WTC11 (cell line): ENCODE measurements at regions not wholly inside any gene's neighbourhood (a gene's known extent, or its start where the extent isn't known, plus 50 kb on each side); places are given as distances from the start of the nearest gene placed in this dataset.

Experiments
- KAT7 ChIP-seq: sonication (generic); formaldehyde crosslinking; IDR thresholded peaks from 2 replicates; pipeline ENCODE4 v1.8.1; 2023; ENCODE audit warnings: missing genetic modification reagents, mild to moderate bottlenecking, borderline replicate concordance
- TEAD1 ChIP-seq: sonication (generic); formaldehyde crosslinking; IDR thresholded peaks from 2 replicates; pipeline ENCODE4 v1.8.0; 2022; ENCODE audit warnings: mild to moderate bottlenecking, missing genetic modification reagents
- TEAD4 ChIP-seq: sonication (generic); formaldehyde crosslinking; IDR thresholded peaks from 2 replicates; pipeline ENCODE4 v1.8.0; 2022; ENCODE audit warnings: mild to moderate bottlenecking, missing genetic modification reagents
- TF ChIP-seq, protein P1 (sequence below): fragments of 200-600 bp; IDR thresholded peaks from 2 replicates; pipeline ENCODE4 v1.8.0; 2022; ENCODE audit warnings: antibody characterized with exemption
- TF ChIP-seq, protein P2 (sequence below): sonication (generic); formaldehyde crosslinking; conservative IDR thresholded peaks from 2 replicates; pipeline ENCODE4 v1.8.1; 2023; ENCODE audit warnings: mild to moderate bottlenecking, low read depth, missing genetic modification reagents, moderate library complexity
- TF ChIP-seq, protein P3 (sequence below): sonication (generic); formaldehyde crosslinking; IDR thresholded peaks from 2 replicates; pipeline ENCODE4 v1.8.0; 2022; ENCODE audit warnings: mild to moderate bottlenecking, missing genetic modification reagents
- TF ChIP-seq, protein P4 (sequence below): sonication (generic); formaldehyde crosslinking; IDR thresholded peaks from 2 replicates; pipeline ENCODE4 v1.8.1; 2023; ENCODE audit warnings: mild to moderate bottlenecking, moderate library complexity, missing genetic modification reagents

DNA sequence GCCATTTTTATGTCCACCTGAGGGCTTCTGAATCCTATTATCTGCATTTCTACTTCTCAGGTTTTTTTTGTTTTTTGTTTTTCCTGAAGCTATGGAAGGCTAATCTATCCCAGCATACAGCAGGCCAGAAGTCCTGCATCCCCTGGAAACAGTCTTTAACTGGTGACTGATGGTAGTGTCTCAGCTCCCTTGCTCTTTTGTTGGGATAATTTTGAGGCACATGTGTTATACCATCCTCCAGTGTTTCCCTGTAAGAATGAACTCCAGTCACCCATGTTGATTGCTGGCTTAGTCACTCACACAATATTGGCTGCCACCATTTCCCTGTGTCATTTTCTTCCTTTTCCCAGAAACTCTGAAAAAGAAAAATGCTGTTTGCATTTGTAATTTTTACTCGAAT lies 1094.0 kb upstream of the LRRN3 start:
- TF ChIP-seq, protein P1, sequence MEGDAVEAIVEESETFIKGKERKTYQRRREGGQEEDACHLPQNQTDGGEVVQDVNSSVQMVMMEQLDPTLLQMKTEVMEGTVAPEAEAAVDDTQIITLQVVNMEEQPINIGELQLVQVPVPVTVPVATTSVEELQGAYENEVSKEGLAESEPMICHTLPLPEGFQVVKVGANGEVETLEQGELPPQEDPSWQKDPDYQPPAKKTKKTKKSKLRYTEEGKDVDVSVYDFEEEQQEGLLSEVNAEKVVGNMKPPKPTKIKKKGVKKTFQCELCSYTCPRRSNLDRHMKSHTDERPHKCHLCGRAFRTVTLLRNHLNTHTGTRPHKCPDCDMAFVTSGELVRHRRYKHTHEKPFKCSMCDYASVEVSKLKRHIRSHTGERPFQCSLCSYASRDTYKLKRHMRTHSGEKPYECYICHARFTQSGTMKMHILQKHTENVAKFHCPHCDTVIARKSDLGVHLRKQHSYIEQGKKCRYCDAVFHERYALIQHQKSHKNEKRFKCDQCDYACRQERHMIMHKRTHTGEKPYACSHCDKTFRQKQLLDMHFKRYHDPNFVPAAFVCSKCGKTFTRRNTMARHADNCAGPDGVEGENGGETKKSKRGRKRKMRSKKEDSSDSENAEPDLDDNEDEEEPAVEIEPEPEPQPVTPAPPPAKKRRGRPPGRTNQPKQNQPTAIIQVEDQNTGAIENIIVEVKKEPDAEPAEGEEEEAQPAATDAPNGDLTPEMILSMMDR, result no peak
- TF ChIP-seq, protein P2, sequence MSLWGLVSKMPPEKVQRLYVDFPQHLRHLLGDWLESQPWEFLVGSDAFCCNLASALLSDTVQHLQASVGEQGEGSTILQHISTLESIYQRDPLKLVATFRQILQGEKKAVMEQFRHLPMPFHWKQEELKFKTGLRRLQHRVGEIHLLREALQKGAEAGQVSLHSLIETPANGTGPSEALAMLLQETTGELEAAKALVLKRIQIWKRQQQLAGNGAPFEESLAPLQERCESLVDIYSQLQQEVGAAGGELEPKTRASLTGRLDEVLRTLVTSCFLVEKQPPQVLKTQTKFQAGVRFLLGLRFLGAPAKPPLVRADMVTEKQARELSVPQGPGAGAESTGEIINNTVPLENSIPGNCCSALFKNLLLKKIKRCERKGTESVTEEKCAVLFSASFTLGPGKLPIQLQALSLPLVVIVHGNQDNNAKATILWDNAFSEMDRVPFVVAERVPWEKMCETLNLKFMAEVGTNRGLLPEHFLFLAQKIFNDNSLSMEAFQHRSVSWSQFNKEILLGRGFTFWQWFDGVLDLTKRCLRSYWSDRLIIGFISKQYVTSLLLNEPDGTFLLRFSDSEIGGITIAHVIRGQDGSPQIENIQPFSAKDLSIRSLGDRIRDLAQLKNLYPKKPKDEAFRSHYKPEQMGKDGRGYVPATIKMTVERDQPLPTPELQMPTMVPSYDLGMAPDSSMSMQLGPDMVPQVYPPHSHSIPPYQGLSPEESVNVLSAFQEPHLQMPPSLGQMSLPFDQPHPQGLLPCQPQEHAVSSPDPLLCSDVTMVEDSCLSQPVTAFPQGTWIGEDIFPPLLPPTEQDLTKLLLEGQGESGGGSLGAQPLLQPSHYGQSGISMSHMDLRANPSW (CRISPR knock-in tag), result no peak
- no peak for TF ChIP-seq TEAD1 (CRISPR knock-in tag)
- TF ChIP-seq, protein P3, sequence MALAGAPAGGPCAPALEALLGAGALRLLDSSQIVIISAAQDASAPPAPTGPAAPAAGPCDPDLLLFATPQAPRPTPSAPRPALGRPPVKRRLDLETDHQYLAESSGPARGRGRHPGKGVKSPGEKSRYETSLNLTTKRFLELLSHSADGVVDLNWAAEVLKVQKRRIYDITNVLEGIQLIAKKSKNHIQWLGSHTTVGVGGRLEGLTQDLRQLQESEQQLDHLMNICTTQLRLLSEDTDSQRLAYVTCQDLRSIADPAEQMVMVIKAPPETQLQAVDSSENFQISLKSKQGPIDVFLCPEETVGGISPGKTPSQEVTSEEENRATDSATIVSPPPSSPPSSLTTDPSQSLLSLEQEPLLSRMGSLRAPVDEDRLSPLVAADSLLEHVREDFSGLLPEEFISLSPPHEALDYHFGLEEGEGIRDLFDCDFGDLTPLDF (CRISPR knock-in tag), result no peak
- TF ChIP-seq TEAD4, result no peak
- TF ChIP-seq, protein P4, sequence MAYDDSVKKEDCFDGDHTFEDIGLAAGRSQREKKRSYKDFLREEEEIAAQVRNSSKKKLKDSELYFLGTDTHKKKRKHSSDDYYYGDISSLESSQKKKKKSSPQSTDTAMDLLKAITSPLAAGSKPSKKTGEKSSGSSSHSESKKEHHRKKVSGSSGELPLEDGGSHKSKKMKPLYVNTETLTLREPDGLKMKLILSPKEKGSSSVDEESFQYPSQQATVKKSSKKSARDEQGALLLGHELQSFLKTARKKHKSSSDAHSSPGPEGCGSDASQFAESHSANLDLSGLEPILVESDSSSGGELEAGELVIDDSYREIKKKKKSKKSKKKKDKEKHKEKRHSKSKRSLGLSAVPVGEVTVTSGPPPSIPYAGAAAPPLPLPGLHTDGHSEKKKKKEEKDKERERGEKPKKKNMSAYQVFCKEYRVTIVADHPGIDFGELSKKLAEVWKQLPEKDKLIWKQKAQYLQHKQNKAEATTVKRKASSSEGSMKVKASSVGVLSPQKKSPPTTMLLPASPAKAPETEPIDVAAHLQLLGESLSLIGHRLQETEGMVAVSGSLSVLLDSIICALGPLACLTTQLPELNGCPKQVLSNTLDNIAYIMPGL (CRISPR knock-in tag), result no peak
- no peak for TF ChIP-seq KAT7
